Breast epithelium (tissue), 3 donors: ENCODE measurements at regions not wholly inside any gene's neighbourhood (a gene's known extent, or its start where the extent isn't known, plus 50 kb on each side); places are given as distances from the start of the nearest gene placed in this dataset.

ENCODE experiments used
- CTCF ChIP-seq, 3 donors: fragments of 450-650 bp; IDR thresholded peaks; one replicate each; pipeline ENCODE4 v1.5.1; 2016 to 2017; ENCODE audit warnings: antibody characterized with exemption in 3 of 3, mild to moderate bottlenecking in 3 of 3, moderate library complexity in 3 of 3
- POLR2A ChIP-seq: fragments of 450-650 bp; IDR thresholded peaks from one replicate; pipeline ENCODE4 v1.6.1; 2016; ENCODE audit warnings: antibody characterized with exemption, mild to moderate bottlenecking, moderate library complexity

- no peak for TF ChIP-seq CTCF (IDR thresholded peaks at IDR 0.05)
- no peak for TF ChIP-seq POLR2A
These were observed 144.9 kb upstream of the TPM1 start for GRCh38 chr15:62897634-62898033.
